Endodermal cell (in vitro differentiated cells): ENCODE measurements at regions not wholly inside any gene's neighbourhood (a gene's known extent, or its start where the extent isn't known, plus 50 kb on each side); places are given as distances from the start of the nearest gene placed in this dataset.

Experiments
- DNase-seq: peaks from one replicate; pipeline ENCODE4 v3.0.0-alpha.2; 2017
- H3K27ac ChIP-seq: 2 replicates; pipeline ENCODE4 v1.5.1; 2013; ENCODE audit warnings: mild to moderate bottlenecking, low read depth, low read length, moderate library complexity
- H3K27me3 ChIP-seq: 2 replicates; pipeline ENCODE4 v1.6.1; 2013; ENCODE audit warnings: mild to moderate bottlenecking, low read length, moderate library complexity; ENCODE audit not compliant: insufficient read depth, control insufficient read depth, poor library complexity, severe bottlenecking
- H3K36me3 ChIP-seq: 2 replicates; pipeline ENCODE4 v1.7.0; 2013; ENCODE audit warnings: mild to moderate bottlenecking, low read length, moderate library complexity; ENCODE audit not compliant: control insufficient read depth, insufficient read depth
- H3K4me1 ChIP-seq: one replicate; pipeline ENCODE4 v1.7.0; 2013; ENCODE audit warnings: low read length; ENCODE audit not compliant: control insufficient read depth, insufficient read depth
- H3K4me3 ChIP-seq: 2 replicates; pipeline ENCODE4 v1.5.1; 2013; ENCODE audit warnings: mild to moderate bottlenecking, low read length, moderate library complexity
- H3K9ac ChIP-seq: 2 replicates; pipeline ENCODE4 v1.6.1; 2013; ENCODE audit warnings: mild to moderate bottlenecking, low read length, moderate library complexity; ENCODE audit not compliant: poor library complexity, severe bottlenecking; ENCODE audit errors: extremely low read depth
- H3K9me3 ChIP-seq: 2 replicates; pipeline ENCODE4 v1.6.1; 2013; ENCODE audit warnings: mild to moderate bottlenecking, low read length, moderate library complexity; ENCODE audit not compliant: control insufficient read depth
- H3K27ac Mint-ChIP-seq: 2 replicates; pipeline ENCODE4 v1.8.0; 2020; ENCODE audit warnings: mixed read lengths
- H3K27me3 Mint-ChIP-seq: 2 replicates; pipeline ENCODE4 v1.8.0; 2021; ENCODE audit warnings: mild to moderate bottlenecking, mixed read lengths; ENCODE audit not compliant: insufficient read depth
- H3K36me3 Mint-ChIP-seq: 2 replicates; pipeline ENCODE4 v1.8.0; 2020; ENCODE audit warnings: low read depth, mixed read lengths
- H3K4me1 Mint-ChIP-seq: 2 replicates; pipeline ENCODE4 v1.8.0; 2020; ENCODE audit warnings: mixed read lengths
- H3K4me3 Mint-ChIP-seq: 2 replicates; pipeline ENCODE4 v1.8.0; 2020; ENCODE audit warnings: mild to moderate bottlenecking, moderate library complexity, mixed read lengths
- H3K9me3 Mint-ChIP-seq: 2 replicates; pipeline ENCODE4 v1.8.0; 2020; ENCODE audit warnings: mild to moderate bottlenecking, mixed read lengths
- WGBS, 2 experiments: methylation state at CpG; one replicate each; pipeline versions ENCODE4 v1.1.5 to v1.1.7; 2013; ENCODE audit warnings: missing lambda C conversion rate in 2 of 2, mixed read lengths in 1 of 2; ENCODE audit not compliant: insufficient coverage in 1 of 2, insufficient read length in 1 of 2; 5-methylcytosine and 5-hydroxymethylcytosine counted together
- TF ChIP-seq, protein P1 (sequence below): fragments of 200-600 bp; sonication (generic); conservative IDR thresholded peaks from 2 replicates; pipeline ENCODE4 v1.5.0; 2021; ENCODE audit warnings: antibody characterized with exemption, mild to moderate bottlenecking

DNA sequence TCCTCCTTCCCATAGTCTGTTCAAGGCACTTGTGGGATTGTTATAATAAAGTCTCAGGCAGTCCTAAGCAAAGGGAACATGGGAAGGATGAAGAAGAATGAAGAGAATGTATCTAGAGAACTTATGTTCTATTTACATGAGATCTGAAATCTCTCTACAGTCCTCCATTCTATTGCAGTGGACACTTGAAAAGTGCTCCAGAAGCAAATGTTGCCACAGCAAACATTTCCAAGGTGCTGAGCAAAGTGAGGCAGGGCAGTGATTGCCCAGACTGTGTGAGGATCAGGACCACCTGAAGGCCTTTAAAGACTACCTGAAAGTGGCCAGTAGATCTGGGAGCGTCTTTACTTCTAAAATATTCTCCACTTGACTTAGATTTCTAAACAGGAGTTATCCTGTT lies 203.5 kb downstream of the RBM46 start:
- TF ChIP-seq, protein P1, sequence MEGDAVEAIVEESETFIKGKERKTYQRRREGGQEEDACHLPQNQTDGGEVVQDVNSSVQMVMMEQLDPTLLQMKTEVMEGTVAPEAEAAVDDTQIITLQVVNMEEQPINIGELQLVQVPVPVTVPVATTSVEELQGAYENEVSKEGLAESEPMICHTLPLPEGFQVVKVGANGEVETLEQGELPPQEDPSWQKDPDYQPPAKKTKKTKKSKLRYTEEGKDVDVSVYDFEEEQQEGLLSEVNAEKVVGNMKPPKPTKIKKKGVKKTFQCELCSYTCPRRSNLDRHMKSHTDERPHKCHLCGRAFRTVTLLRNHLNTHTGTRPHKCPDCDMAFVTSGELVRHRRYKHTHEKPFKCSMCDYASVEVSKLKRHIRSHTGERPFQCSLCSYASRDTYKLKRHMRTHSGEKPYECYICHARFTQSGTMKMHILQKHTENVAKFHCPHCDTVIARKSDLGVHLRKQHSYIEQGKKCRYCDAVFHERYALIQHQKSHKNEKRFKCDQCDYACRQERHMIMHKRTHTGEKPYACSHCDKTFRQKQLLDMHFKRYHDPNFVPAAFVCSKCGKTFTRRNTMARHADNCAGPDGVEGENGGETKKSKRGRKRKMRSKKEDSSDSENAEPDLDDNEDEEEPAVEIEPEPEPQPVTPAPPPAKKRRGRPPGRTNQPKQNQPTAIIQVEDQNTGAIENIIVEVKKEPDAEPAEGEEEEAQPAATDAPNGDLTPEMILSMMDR = no peak
- H3K27ac Mint-ChIP-seq = no peak overlapping the region
- peaks cover 1% of the 10 kb centered on the region for H3K27me3 Mint-ChIP-seq
- no peaks in the 10 kb centered on the region for H3K4me1 Mint-ChIP-seq
- H3K4me3 Mint-ChIP-seq = no peak overlapping the region
- no peak for DNase-seq
- H3K4me1 ChIP-seq = no peaks in the 10 kb centered on the region
- 44% methylated on average over 1 of the region's 1 CpG; no CpG with 5 or more reads in 1 of the 2 experiments for WGBS, 2 experiments
- no peak overlapping the region for H3K9ac ChIP-seq
- H3K27ac ChIP-seq = no peak overlapping the region
- peaks cover 3% of the 10 kb centered on the region for H3K9me3 ChIP-seq
- no peaks in the 10 kb centered on the region for H3K36me3 ChIP-seq
- H3K9me3 Mint-ChIP-seq = no peaks in the 10 kb centered on the region
- H3K4me3 ChIP-seq = no peak overlapping the region
- no peaks in the 10 kb centered on the region for H3K27me3 ChIP-seq
- no peaks in the 10 kb centered on the region for H3K36me3 Mint-ChIP-seq

DNA sequence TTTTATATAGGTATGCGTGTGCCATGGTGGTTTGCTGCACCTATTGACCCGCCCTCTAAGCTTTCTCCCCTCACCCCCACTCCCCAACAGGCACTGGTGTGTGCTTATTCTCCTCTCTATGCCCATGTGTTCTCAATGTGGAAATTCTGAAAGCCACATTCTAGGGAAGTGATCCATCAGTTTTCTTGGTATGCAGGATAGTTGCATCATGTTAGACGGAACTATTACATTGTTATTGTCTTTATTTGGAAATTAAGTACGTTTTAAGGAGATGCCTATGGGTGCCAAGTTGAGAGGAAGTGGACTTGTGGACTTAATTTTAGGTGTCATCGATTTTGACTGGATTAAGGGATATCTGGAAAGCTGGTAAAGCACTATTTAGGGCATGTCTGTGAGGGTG lies 204.6 kb downstream of the RBM46 start:
- Mint-ChIP-seq H3K36me3 (no peaks in the 10 kb centered on the region), H3K4me1 (no peaks in the 10 kb centered on the region), H3K27me3 (peaks cover 1% of the 10 kb centered on the region), H3K4me3 (no peak overlapping the region), H3K9me3 (no peaks in the 10 kb centered on the region), H3K27ac (no peak overlapping the region)
- H3K27ac ChIP-seq = no peak overlapping the region
- no peaks in the 10 kb centered on the region for H3K4me1 ChIP-seq
- DNase-seq = no peak
- H3K27me3 ChIP-seq = no peaks in the 10 kb centered on the region
- H3K9ac ChIP-seq = no peak overlapping the region
- 67 to 76% methylated on average over 3 to 5 of the region's 5 CpGs for WGBS, 2 experiments
- H3K9me3 ChIP-seq = no peaks in the 10 kb centered on the region
- H3K36me3 ChIP-seq = no peaks in the 10 kb centered on the region
- no peak overlapping the region for H3K4me3 ChIP-seq
- TF ChIP-seq, protein P1 = no peak

DNA sequence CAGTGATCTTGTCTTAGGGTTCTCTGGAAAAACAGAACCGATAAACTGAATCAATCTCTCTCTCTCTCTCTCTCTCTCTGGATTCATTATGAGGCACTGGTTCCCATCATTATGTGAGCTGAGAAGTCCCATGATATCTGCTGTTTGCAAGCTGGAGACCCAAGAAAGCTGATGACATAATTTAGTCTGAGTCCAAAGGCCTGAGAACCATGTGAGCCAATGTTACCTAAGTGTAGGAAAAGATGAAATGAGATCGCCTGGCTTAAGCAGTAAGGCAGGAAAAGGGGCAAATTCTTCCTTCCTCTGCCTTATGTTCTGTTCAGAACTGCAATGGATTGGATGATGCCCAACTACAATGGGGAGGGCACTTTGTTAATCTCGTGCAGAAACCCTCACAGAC lies 207.4 kb downstream of the RBM46 start:
- Histone ChIP-seq H3K4me1 (no peaks in the 10 kb centered on the region), H3K9ac (no peak overlapping the region), H3K27ac (no peak overlapping the region), H3K27me3 (no peaks in the 10 kb centered on the region), H3K9me3 (no peaks in the 10 kb centered on the region), H3K4me3 (no peak overlapping the region), H3K36me3 (no peaks in the 10 kb centered on the region)
- H3K4me1 Mint-ChIP-seq = no peaks in the 10 kb centered on the region
- no peak overlapping the region for H3K27ac Mint-ChIP-seq
- no peak overlapping the region for H3K4me3 Mint-ChIP-seq
- TF ChIP-seq, protein P1 = no peak
- H3K36me3 Mint-ChIP-seq = no peaks in the 10 kb centered on the region
- WGBS, 2 experiments = 82 to 90% methylated on average over 2 to 3 of the region's 3 CpGs
- H3K27me3 Mint-ChIP-seq = no peaks in the 10 kb centered on the region
- H3K9me3 Mint-ChIP-seq = no peaks in the 10 kb centered on the region
- DNase-seq = no peak
